ENCODE measurements at regions not wholly inside any gene's neighbourhood (a gene's known extent, or its start where the extent isn't known, plus 50 kb on each side); places are given as distances from the start of the nearest gene placed in this dataset.
"Not testable (repeated sequence)": the region's sequence is repeated elsewhere in the genome, so short reads cannot be mapped to it uniquely, and the experiment has no call there.

DNA sequence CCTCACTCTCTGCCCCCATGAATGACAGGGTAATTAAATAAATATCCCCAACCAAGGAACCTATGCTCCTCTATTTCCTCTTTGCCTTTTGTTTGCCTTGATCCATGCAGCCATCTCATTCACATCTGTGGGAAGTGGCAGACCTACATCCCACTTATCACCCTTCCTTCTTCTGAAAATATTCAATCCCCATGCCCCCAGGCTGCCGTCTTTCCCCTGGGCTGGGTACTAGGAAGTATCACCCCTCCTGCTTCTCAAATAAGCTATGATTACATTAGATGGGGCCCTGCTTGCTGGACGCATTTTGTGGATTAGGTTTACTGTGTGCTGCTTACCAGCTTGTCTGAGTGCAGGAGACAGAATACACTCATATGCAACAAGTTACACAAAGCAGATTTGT is 670.2 kb upstream of the TPTE start:
- DNase-seq (ENCODE audit: low read depth in 1 of 2, low spot score in 2 of 2); H3K36me3 ChIP-seq; H3K27ac ChIP-seq; H3K4me3 ChIP-seq; H3K27me3 ChIP-seq (replicated peaks); H3K4me1 ChIP-seq (replicated peaks); H3K9me3 ChIP-seq (replicated peaks): not testable (repeated sequence)

DNA sequence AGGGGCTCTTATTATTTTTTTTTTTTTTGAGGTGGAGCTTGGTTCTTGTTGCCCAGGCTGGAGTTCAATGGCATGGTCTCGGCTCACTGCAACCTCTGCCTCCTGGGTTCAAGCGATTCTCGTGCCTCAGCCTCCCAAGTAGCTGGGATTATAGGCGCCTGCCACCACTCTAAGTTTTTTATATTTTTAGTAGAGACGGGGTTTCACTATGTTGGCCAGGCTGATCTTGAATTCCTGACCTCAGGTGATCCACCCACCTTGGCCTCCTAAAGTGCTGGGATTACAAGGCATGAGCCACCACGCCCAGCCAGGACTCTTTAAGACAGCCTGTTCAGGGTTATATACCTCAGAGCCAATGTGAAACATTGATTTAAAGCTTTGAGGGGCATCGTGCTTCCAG is 669.7 kb upstream of the TPTE start:
- DNase-seq (ENCODE audit: low read depth in 1 of 2, low spot score in 2 of 2); H3K27me3 ChIP-seq (replicated peaks); H3K9me3 ChIP-seq (replicated peaks); H3K4me1 ChIP-seq (replicated peaks); H3K27ac ChIP-seq; H3K4me3 ChIP-seq; H3K36me3 ChIP-seq: not testable (repeated sequence)

DNA sequence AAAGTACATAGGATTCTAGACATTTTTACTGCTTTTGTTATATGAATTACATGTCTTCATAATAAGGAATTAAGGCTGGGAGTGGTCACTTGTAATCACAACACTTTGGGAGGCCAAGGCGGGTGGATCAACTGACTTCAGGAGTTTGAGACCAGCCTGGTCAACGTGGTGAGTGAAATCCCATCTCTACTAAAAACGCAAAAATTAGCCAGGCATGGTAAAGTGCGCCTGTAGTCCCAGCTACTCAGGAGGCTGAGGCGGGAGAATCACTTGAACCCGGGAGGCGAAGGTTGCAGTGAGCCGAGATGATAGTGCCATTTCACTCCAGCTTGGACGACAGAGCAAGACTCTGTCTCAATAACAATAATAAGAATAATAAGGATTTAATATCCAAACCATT is 663.8 kb upstream of the TPTE start:
- not testable (repeated sequence) for H3K9me3 ChIP-seq (replicated peaks); H3K27ac ChIP-seq; H3K27me3 ChIP-seq (replicated peaks); H3K4me3 ChIP-seq; H3K4me1 ChIP-seq (replicated peaks); DNase-seq (ENCODE audit: low read depth in 1 of 2, low spot score in 2 of 2); H3K36me3 ChIP-seq

DNA sequence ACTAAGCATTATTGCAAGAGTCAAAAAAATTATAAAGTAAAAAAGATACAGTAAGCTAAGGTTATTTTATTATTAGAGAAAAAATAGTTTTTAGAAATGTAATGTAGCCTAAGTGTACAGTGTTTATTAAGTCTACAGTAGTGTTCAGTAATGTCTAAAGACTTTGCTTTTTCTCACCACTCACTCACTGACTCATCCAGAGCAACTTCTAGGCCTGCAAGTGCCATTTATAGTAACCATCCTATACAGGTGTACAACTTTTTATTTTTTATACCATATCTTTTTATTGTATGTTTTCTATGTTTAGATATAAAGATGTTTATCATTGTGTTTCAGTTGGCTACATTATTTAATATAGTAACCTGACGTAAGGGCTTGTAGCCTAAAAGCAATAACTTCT is 661.5 kb upstream of the TPTE start:
- not testable (repeated sequence) for H3K27me3 ChIP-seq (replicated peaks); H3K36me3 ChIP-seq; H3K4me3 ChIP-seq; H3K27ac ChIP-seq; DNase-seq (ENCODE audit: low read depth in 1 of 2, low spot score in 2 of 2); H3K4me1 ChIP-seq (replicated peaks); H3K9me3 ChIP-seq (replicated peaks)

DNA sequence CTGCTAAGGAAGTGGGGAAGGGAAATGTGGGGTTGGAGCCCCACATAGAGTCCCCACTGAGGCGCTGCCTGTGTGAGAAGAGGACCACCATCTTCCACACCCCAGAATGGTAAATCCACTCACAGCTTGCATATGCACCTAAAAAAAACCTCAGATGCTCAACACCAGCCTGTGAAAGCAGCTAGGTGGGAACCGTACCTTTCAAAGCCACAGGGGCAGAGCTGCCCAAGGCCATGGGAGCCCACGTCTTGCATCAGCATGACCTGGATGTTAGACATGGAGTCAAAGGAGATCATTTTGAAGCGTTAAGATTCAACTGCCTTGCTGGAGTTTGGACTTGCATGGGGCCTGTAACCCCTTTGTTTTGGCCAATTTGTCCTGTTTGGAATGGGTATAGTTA is 658.9 kb upstream of the TPTE start:
- not testable (repeated sequence) for DNase-seq (ENCODE audit: low read depth in 1 of 2, low spot score in 2 of 2); H3K4me3 ChIP-seq; H3K4me1 ChIP-seq (replicated peaks); H3K36me3 ChIP-seq; H3K27me3 ChIP-seq (replicated peaks); H3K27ac ChIP-seq; H3K9me3 ChIP-seq (replicated peaks)

DNA sequence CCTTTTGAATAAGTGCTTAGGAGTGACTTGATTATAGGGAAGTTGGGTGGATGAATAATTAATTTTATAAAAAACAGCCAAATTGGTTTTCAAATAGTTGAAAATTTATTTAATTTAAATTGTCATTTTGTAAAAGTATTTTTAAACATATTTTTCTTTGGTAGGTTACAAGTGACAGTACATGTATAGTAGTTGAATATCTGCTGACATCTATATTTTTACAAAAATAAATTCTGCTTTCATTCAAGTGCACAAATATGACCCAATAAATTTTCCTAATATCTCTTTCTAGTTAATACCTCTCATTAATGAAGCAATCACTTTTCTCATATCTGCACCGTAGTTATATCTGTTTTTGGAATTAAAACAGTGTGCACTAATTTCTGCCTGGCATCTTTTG is 653.6 kb upstream of the TPTE start:
- DNase-seq (ENCODE audit: low read depth in 1 of 2, low spot score in 2 of 2); H3K4me1 ChIP-seq (replicated peaks); H3K9me3 ChIP-seq (replicated peaks); H3K36me3 ChIP-seq; H3K27ac ChIP-seq; H3K4me3 ChIP-seq; H3K27me3 ChIP-seq (replicated peaks): not testable (repeated sequence)

DNA sequence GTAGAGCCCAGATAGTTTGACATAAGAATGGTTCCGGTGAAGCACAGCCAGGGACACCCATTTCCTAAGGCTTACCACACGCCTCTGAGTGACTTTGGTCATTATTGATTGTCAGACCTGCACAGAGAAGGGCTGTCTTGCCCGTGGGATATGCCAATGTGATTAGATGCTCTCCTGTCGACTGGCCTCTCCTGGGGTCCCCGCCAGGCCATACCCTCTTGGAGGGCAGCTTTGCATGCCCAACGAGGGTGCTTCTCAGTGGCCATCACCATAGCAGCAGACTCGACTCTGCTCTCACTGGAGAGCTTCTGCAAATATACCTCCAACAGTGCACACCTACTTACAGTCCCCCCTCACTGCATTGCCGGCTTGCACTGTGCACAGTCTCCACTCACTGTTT is 648.3 kb upstream of the TPTE start:
- not testable (repeated sequence) for H3K27me3 ChIP-seq (replicated peaks); H3K36me3 ChIP-seq; DNase-seq (ENCODE audit: low read depth in 1 of 2, low spot score in 2 of 2); H3K9me3 ChIP-seq (replicated peaks); H3K4me3 ChIP-seq; H3K4me1 ChIP-seq (replicated peaks); H3K27ac ChIP-seq

DNA sequence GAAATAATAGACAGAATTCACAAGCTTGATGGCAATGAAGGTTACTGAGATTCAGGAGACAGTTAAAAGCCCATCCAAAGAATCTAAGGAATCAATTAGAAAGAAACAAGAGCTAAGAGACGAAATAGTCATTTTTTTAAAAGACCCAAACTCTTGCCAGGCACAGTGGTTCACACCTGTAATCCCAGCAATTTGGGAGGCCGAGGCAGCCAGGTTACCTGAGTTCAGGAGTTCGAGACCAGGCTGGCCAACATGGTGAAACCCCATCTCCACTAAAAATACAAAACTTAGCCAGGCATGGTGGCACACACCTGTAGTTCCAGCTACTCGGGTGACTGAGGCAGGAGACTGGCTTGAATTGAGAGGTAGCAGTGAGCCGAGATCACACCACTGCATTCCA is 647.2 kb upstream of the TPTE start:
- not testable (repeated sequence) for H3K4me1 ChIP-seq (replicated peaks); H3K27me3 ChIP-seq (replicated peaks); H3K27ac ChIP-seq; DNase-seq (ENCODE audit: low read depth in 1 of 2, low spot score in 2 of 2); H3K36me3 ChIP-seq; H3K4me3 ChIP-seq; H3K9me3 ChIP-seq (replicated peaks)

DNA sequence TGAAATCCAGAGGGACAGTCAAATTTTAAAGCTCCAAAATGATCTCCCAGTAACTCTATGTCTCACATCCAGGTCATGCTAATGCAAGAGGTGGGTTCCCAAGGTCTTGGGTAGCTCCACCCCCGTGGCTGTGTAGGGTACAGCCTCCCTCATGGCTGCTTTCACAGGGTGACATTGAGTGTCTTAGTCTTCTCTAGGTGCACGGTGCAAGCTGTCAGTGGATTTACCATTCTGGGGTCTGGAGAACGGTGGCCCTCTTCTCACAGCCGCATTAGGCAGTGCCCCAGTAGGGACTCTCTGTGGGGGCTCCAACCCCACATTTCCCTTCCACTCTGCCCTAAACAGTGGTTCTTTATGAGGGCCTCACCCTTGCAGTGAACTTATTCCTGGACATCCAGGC is 640.0 kb upstream of the TPTE start:
- H3K27me3 ChIP-seq (replicated peaks); DNase-seq (ENCODE audit: low read depth in 1 of 2, low spot score in 2 of 2); H3K4me3 ChIP-seq; H3K9me3 ChIP-seq (replicated peaks); H3K4me1 ChIP-seq (replicated peaks); H3K36me3 ChIP-seq; H3K27ac ChIP-seq: not testable (repeated sequence)

DNA sequence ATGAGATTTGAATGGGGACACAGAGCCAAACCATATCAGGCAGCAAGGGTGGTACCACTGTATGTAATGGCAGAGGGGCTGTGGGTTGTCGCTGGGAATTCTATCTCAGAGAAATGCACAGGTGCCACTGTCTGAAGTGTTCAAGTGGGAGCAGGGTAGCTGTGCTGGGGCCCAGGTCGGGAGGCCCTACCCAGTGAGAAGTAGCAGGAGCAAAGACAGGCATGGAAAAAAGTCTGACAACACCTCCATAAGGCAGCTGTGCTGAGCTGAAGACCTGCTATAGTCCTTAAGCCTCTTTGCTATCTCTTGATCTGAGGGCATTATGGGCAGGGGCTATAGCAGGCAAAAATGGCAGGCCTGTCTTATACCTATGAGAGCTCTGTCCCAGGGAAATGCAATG is 638.3 kb upstream of the TPTE start:
- DNase-seq (ENCODE audit: low read depth in 1 of 2, low spot score in 2 of 2); H3K4me3 ChIP-seq; H3K27ac ChIP-seq; H3K9me3 ChIP-seq (replicated peaks); H3K4me1 ChIP-seq (replicated peaks); H3K27me3 ChIP-seq (replicated peaks); H3K36me3 ChIP-seq: not testable (repeated sequence)

DNA sequence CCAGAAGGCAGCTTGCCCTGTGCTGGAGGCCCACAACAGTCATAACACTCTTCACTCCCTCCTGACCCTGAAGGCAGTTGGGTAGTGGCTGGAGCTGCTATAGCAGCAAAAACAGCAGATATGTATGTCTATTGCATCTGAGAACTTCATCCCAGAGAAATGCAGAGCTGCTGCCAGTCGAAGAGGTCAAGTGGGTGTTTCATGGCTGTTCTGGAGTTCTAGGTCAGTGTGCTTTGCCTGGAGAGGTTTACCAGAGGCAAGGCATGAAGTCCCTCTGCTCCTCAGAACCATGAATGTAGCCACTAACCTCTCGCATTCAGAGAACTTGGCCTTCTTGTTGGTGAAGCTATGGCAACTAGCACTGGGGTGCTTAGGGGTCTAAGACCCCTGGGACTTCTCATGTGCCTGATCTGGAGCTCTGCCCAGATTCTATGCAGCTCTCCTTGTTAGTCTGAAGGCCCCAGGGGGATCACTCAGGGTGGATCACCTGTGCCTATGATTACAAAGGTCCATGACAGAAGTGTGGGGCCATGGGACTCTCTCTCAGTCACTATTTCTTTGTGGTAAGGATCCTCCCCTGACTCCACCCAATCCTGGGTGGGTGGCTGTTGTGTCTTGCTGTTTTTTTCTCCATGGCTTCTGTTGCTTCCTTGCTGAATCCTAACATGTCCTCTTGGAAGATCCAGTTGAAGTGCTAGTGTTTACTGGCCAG is 637.7 kb upstream of the TPTE start:
- H3K36me3 ChIP-seq; H3K27me3 ChIP-seq (replicated peaks); DNase-seq (ENCODE audit: low read depth in 1 of 2, low spot score in 2 of 2); H3K9me3 ChIP-seq (replicated peaks); H3K4me1 ChIP-seq (replicated peaks); H3K4me3 ChIP-seq; H3K27ac ChIP-seq: not testable (repeated sequence)

DNA sequence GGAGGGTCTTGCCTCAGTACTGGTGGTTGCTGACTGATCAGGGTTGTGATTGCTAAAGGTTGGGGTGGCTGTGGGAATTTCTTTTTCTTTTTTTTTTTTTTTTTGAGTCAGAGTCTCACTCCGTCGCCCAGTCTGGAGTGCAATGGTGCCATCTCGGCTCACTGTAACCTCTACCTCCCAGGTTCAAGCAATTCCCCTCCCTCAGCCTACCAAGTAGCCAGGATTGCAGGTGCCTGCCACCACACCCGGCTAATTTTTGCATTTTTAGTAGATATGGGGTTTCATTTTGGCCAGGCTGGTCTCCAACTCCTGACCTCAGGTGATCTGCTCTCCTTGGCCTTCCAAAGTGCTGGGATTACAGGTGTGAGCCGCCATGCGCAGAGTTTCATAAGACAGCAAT is 632.9 kb upstream of the TPTE start:
- not testable (repeated sequence) for H3K27ac ChIP-seq; DNase-seq (ENCODE audit: low read depth in 1 of 2, low spot score in 2 of 2); H3K4me3 ChIP-seq; H3K27me3 ChIP-seq (replicated peaks); H3K4me1 ChIP-seq (replicated peaks); H3K36me3 ChIP-seq; H3K9me3 ChIP-seq (replicated peaks)

DNA sequence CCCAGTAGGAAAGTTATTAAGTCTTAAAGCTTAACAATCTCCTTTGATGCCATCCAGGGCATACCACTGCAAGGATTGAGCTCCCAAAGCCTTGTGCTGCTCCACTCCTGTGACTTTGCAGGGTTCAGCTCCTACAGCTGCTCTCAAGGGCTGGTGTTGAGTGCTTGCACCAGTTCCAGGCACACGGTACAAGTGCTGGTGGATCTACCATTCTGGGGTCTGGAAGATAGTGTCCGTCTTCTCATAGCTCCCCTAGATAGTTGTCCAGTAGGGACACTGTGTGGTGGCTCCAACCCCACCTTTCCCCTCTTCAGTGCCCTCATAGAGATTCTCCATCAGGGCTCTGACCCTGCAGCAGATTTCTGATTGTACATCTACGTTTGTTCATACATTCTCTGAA is 617.8 kb upstream of the TPTE start:
- DNase-seq (ENCODE audit: low read depth in 1 of 2, low spot score in 2 of 2); H3K4me1 ChIP-seq (replicated peaks); H3K27me3 ChIP-seq (replicated peaks); H3K36me3 ChIP-seq; H3K27ac ChIP-seq; H3K9me3 ChIP-seq (replicated peaks); H3K4me3 ChIP-seq: not testable (repeated sequence)

DNA sequence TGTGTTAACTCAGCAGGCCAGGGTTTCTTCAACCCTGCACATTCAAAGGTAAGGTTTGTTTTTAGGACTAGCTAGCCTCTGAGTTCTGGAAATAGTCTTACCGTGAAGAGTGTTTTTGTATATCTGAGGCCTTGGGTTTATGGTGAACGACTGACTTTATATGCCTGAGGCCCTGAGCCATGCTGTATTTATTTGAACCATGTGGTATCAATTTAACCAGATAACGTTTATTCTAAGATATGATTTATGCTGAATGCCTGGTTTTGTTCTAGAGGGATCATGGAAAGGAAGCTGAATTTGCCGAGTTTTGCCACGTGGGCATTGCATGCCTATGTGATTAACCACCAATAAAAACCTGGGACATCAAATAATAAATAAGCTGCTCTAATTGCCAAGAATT is 607.2 kb upstream of the TPTE start:
- H3K4me1 ChIP-seq (replicated peaks); H3K9me3 ChIP-seq (replicated peaks); H3K36me3 ChIP-seq; H3K27ac ChIP-seq; H3K4me3 ChIP-seq; DNase-seq (ENCODE audit: low read depth in 1 of 2, low spot score in 2 of 2); H3K27me3 ChIP-seq (replicated peaks): not testable (repeated sequence)

DNA sequence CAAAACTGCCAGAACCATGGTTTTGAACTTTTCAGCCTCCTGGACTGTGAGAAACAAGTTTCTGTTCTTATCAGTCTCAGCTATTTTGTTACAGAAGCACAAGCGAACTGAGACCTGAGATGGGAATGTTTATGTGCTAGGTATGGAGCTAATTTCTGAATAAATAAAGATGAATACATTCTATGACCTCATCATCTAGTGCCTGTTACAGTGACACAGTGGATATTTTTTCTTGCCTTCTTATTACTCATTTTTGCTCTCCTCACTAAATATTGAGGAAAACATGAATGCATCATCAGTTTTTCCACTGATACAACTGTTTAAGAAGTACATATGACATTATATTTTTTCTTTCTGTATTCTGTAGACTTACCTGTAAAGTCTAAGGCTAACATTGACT is 601.9 kb upstream of the TPTE start:
- H3K36me3 ChIP-seq; H3K27me3 ChIP-seq (replicated peaks); H3K9me3 ChIP-seq (replicated peaks); DNase-seq (ENCODE audit: low read depth in 1 of 2, low spot score in 2 of 2); H3K4me1 ChIP-seq (replicated peaks); H3K27ac ChIP-seq; H3K4me3 ChIP-seq: not testable (repeated sequence)

Data from SJSA1 (cell line).